OCI-LY3 (cell line): ENCODE measurements at regions not wholly inside any gene's neighbourhood (a gene's known extent, or its start where the extent isn't known, plus 50 kb on each side); places are given as distances from the start of the nearest gene placed in this dataset.

Experiments
- H2AFZ ChIP-seq: fragments of 200-600, 300-600 bp; shearing (Covaris generic); 2 replicates; pipeline ENCODE4 v1.6.0; 2014; ENCODE audit warnings: antibody characterized with exemption, low read depth, low read length
- H3K27ac ChIP-seq: fragments of 200-600, 300-600 bp; sonication (generic); 2 replicates; pipeline ENCODE4 v1.5.1; 2014; ENCODE audit warnings: mild to moderate bottlenecking, low read length, moderate library complexity, mixed read lengths
- H3K27me3 ChIP-seq: fragments of 200-600, 300-600 bp; sonication (generic); 2 replicates; pipeline ENCODE4 v1.6.1; 2014; ENCODE audit warnings: low read depth, low read length, mixed read lengths
- H3K36me3 ChIP-seq: fragments of 200-600, 300-600 bp; sonication (generic); replicated peaks from 2 replicates; pipeline ENCODE3; 2014; ENCODE audit warnings: low read depth, low read length, mixed read lengths
- H3K4me1 ChIP-seq: fragments of 300-600, 200-600 bp; sonication (generic); 2 replicates; pipeline ENCODE4 v1.6.1; 2014; ENCODE audit warnings: low read length, mixed read lengths
- H3K4me2 ChIP-seq: fragments of 200-600, 300-600 bp; sonication (generic); 2 replicates; pipeline ENCODE4 v1.6.1; 2014; ENCODE audit warnings: low read length, mixed read lengths
- H3K4me3 ChIP-seq: fragments of 300-600, 200-600 bp; sonication (generic); 2 replicates; pipeline ENCODE4 v1.5.1; 2014; ENCODE audit warnings: antibody characterized with exemption, mild to moderate bottlenecking, low read length, moderate library complexity
- H3K79me2 ChIP-seq: fragments of 300-600, 200-600 bp; shearing (Covaris generic); 2 replicates; pipeline ENCODE4 v1.6.1; 2014; ENCODE audit warnings: mild to moderate bottlenecking, low read length, mixed read lengths
- H3K9ac ChIP-seq: fragments of 300-600, 200-600 bp; shearing (Covaris generic); 2 replicates; pipeline ENCODE4 v1.6.0; 2014; ENCODE audit warnings: mild to moderate bottlenecking, low read length, moderate library complexity
- H3K9me3 ChIP-seq: fragments of 200-600, 300-600 bp; shearing (Covaris generic); 2 replicates; pipeline ENCODE4 v1.6.1; 2014; ENCODE audit warnings: low read length, mixed read lengths; ENCODE audit not compliant: insufficient read depth
- H4K20me1 ChIP-seq: fragments of 200-600, 300-600 bp; sonication (generic); 2 replicates; pipeline ENCODE4 v1.6.1; 2016; ENCODE audit warnings: low read length, mixed read lengths; ENCODE audit not compliant: insufficient read depth
- CTCF ChIP-seq: fragments of 200-600, 300-600 bp; sonication (generic); IDR thresholded peaks from 2 replicates; pipeline ENCODE4 v1.5.1; 2014; ENCODE audit warnings: antibody characterized with exemption, low read length, low read depth
- EZH2phosphoT487 ChIP-seq: fragments of 200-600 bp; shearing (Covaris generic); IDR thresholded peaks from 2 replicates; pipeline ENCODE4 v1.6.1; 2018; ENCODE audit warnings: antibody characterized with exemption, mixed run types, low read depth

GRCh38 chr4:57291911-57292310, 181.7 kb upstream of the IGFBP7 start:
- Histone ChIP-seq H3K27ac (no peak overlapping the region), H3K36me3 (no peaks in the 10 kb centered on the region), H3K79me2 (no peaks in the 10 kb centered on the region), H3K9me3 (no peaks in the 10 kb centered on the region), H3K4me3 (no peak overlapping the region), H3K4me1 (peaks cover 7% of the 10 kb centered on the region), H3K4me2 (no peak overlapping the region), H2AFZ (no peak overlapping the region), H4K20me1 (no peaks in the 10 kb centered on the region), H3K9ac (no peak overlapping the region), H3K27me3 (no peaks in the 10 kb centered on the region)
- TF ChIP-seq EZH2phosphoT487 (no peak), CTCF (no peak)

GRCh38 chr4:57287687-57288604, 177.8 kb upstream of the IGFBP7 start:
- Histone ChIP-seq H3K9me3 (no peaks in the 10 kb centered on the region), H3K4me2 (peak overlapping the region; percentile 41; the same call in 1 of the 2 replicates), H3K4me3 (no peak overlapping the region)

GRCh38 chr4:57282933-57283310, 172.7 kb upstream of the IGFBP7 start:
- H4K20me1 ChIP-seq = no peaks in the 10 kb centered on the region
- no peaks in the 10 kb centered on the region for H3K79me2 ChIP-seq
- H3K4me2 ChIP-seq = peak overlapping the region; percentile 18; the same call in 1 of the 2 replicates
- TF ChIP-seq CTCF = no peak
- no peak for TF ChIP-seq EZH2phosphoT487
- H3K27me3 ChIP-seq = no peaks in the 10 kb centered on the region
- H3K4me1 ChIP-seq = peaks cover 23% of the 10 kb centered on the region
- no peaks in the 10 kb centered on the region for H3K36me3 ChIP-seq
- no peaks in the 10 kb centered on the region for H3K9me3 ChIP-seq
- no peak overlapping the region for H3K27ac ChIP-seq
- no peak overlapping the region for H3K9ac ChIP-seq
- no peak overlapping the region for H3K4me3 ChIP-seq
- H2AFZ ChIP-seq = 0 out of 2 replicates have a peak overlapping the region, but pooled peaks have one; percentile 23

More at GRCh38 chr4:57287687-57288604, 177.8 kb upstream of the IGFBP7 start:
- H3K36me3 ChIP-seq = no peaks in the 10 kb centered on the region
- H4K20me1 ChIP-seq = no peaks in the 10 kb centered on the region
- TF ChIP-seq CTCF (no peak), EZH2phosphoT487 (no peak)
- H3K27me3 ChIP-seq = no peaks in the 10 kb centered on the region
- H3K27ac ChIP-seq = no peak overlapping the region
- no peak overlapping the region for H3K9ac ChIP-seq
- H3K79me2 ChIP-seq = no peaks in the 10 kb centered on the region
- H2AFZ ChIP-seq = no peak overlapping the region
- peaks cover 17% of the 10 kb centered on the region for H3K4me1 ChIP-seq

- H3K4me3 ChIP-seq = no peak overlapping the region
- no peak overlapping the region for H3K9ac ChIP-seq
- TF ChIP-seq EZH2phosphoT487 (no peak), CTCF (no peak)
- no peak overlapping the region for H2AFZ ChIP-seq
- H3K27ac ChIP-seq = no peak overlapping the region
- H3K4me2 ChIP-seq = no peak overlapping the region
- H3K9me3 ChIP-seq = no peaks in the 10 kb centered on the region
- no peaks in the 10 kb centered on the region for H3K36me3 ChIP-seq
- H3K79me2 ChIP-seq = no peaks in the 10 kb centered on the region
- H4K20me1 ChIP-seq = no peaks in the 10 kb centered on the region
- no peaks in the 10 kb centered on the region for H3K27me3 ChIP-seq
- H3K4me1 ChIP-seq = peaks cover 19% of the 10 kb centered on the region
Observed at GRCh38 chr4:57280481-57280880, 170.3 kb upstream of the IGFBP7 start.
